H9 (cell line): ENCODE measurements at regions not wholly inside any gene's neighbourhood (a gene's known extent, or its start where the extent isn't known, plus 50 kb on each side); places are given as distances from the start of the nearest gene placed in this dataset.
"Not testable (repeated sequence)": the region's sequence is repeated elsewhere in the genome, so short reads cannot be mapped to it uniquely, and the experiment has no call there.

Experiments
- DNase-seq: peaks from one replicate; pipeline ENCODE4 v3.0.0-alpha.2; 2017
- H2AFZ ChIP-seq: one replicate; pipeline ENCODE4 v1.6.1; 2013; ENCODE audit warnings: mild to moderate bottlenecking, low read length, control low read depth, moderate library complexity
- H2AK5ac ChIP-seq: 2 replicates; pipeline ENCODE4 v1.6.1; 2013; ENCODE audit warnings: low read length, control low read depth, mixed read lengths; ENCODE audit not compliant: insufficient read length
- H2BK120ac ChIP-seq: one replicate; pipeline ENCODE4 v1.6.1; 2013; ENCODE audit warnings: low read depth, mild to moderate bottlenecking, low read length, control low read depth, inconsistent platforms; ENCODE audit not compliant: poor library complexity, severe bottlenecking
- H2BK12ac ChIP-seq: 2 replicates; pipeline ENCODE4 v1.6.1; 2013; ENCODE audit warnings: low read length, control low read depth, mixed read lengths, low read depth; ENCODE audit not compliant: insufficient read length
- H2BK15ac ChIP-seq: 2 replicates; pipeline ENCODE4 v1.6.1; 2013; ENCODE audit warnings: low read depth, low read length, control low read depth
- H2BK20ac ChIP-seq: one replicate; pipeline ENCODE4 v1.6.1; 2013; ENCODE audit warnings: low read depth, mild to moderate bottlenecking, low read length, control low read depth, inconsistent platforms; ENCODE audit not compliant: poor library complexity, severe bottlenecking
- H2BK5ac ChIP-seq: 2 replicates; pipeline ENCODE4 v1.6.1; 2013; ENCODE audit warnings: low read length, control low read depth, mixed read lengths; ENCODE audit not compliant: insufficient read length
- H3K14ac ChIP-seq: 2 replicates; pipeline ENCODE4 v1.6.1; 2013; ENCODE audit warnings: low read length, control low read depth; ENCODE audit not compliant: insufficient read depth
- H3K18ac ChIP-seq: 2 replicates; pipeline ENCODE4 v1.6.1; 2013; ENCODE audit warnings: low read depth, mild to moderate bottlenecking, mixed read lengths, low read length, control low read depth; ENCODE audit not compliant: insufficient read length
- H3K23ac ChIP-seq: 2 replicates; pipeline ENCODE4 v1.6.1; 2013; ENCODE audit warnings: low read length, control low read depth, mixed read lengths, low read depth; ENCODE audit not compliant: insufficient read length
- H3K23me2 ChIP-seq: 2 replicates; pipeline ENCODE4 v1.6.1; 2013; ENCODE audit warnings: low read depth, mild to moderate bottlenecking, mixed read lengths, low read length, control low read depth; ENCODE audit not compliant: insufficient read length, poor library complexity, severe bottlenecking
- H3K27ac ChIP-seq: 2 replicates; pipeline ENCODE4 v1.5.1; 2013; ENCODE audit warnings: low read length, control low read depth, mixed read lengths, low read depth; ENCODE audit not compliant: insufficient read length
- H3K27me3 ChIP-seq: 2 replicates; pipeline ENCODE4 v1.6.1; 2013; ENCODE audit warnings: low read length, control low read depth, inconsistent platforms; ENCODE audit not compliant: insufficient read depth
- H3K4ac ChIP-seq: 2 replicates; pipeline ENCODE4 v1.6.1; 2013; ENCODE audit warnings: low read depth, mild to moderate bottlenecking, control low read depth, inconsistent platforms, low read length, moderate library complexity
- H3K4me1 ChIP-seq: 2 replicates; pipeline ENCODE4 v1.6.1; 2013; ENCODE audit warnings: low read length, control low read depth, inconsistent platforms; ENCODE audit not compliant: insufficient read depth
- H3K4me2 ChIP-seq: 2 replicates; pipeline ENCODE4 v1.6.1; 2013; ENCODE audit warnings: low read length, control low read depth, mixed read lengths; ENCODE audit not compliant: insufficient read length, insufficient read depth
- H3K56ac ChIP-seq: 2 replicates; pipeline ENCODE4 v1.6.1; 2013; ENCODE audit warnings: low read depth, mild to moderate bottlenecking, mixed read lengths, low read length, control low read depth; ENCODE audit not compliant: insufficient read length
- H3K79me1 ChIP-seq: 2 replicates; pipeline ENCODE4 v1.6.1; 2013; ENCODE audit warnings: low read depth, mild to moderate bottlenecking, moderate library complexity, low read length, control low read depth, inconsistent platforms; ENCODE audit not compliant: insufficient read depth, poor library complexity, severe bottlenecking
- H3K79me2 ChIP-seq: 2 replicates; pipeline ENCODE4 v1.6.1; 2013; ENCODE audit warnings: low read length, control low read depth, inconsistent platforms; ENCODE audit not compliant: insufficient read depth
- H3K9ac ChIP-seq: 2 replicates; pipeline ENCODE4 v1.6.1; 2013; ENCODE audit warnings: low read length, control low read depth, mixed read lengths; ENCODE audit not compliant: insufficient read length; ENCODE audit errors: extremely low read depth
- H3K9me3 ChIP-seq: one replicate; pipeline ENCODE4 v1.6.1; 2013; ENCODE audit warnings: low read depth, low read length, inconsistent platforms; ENCODE audit not compliant: control insufficient read depth
- H3T11ph ChIP-seq: one replicate; pipeline ENCODE4 v1.6.1; 2013; ENCODE audit warnings: mild to moderate bottlenecking, low read length, control low read depth, inconsistent platforms
- H4K20me1 ChIP-seq: one replicate; pipeline ENCODE4 v1.6.1; 2013; ENCODE audit not compliant: control insufficient read depth, insufficient read length, insufficient read depth
- H4K5ac ChIP-seq: 2 replicates; pipeline ENCODE4 v1.6.1; 2013; ENCODE audit warnings: low read depth, mild to moderate bottlenecking, mixed read lengths, low read length, control low read depth; ENCODE audit not compliant: insufficient read length
- H4K8ac ChIP-seq: replicated peaks from 2 replicates; pipeline ENCODE4 v1.6.1; 2013; ENCODE audit warnings: low read length, control low read depth, mixed read lengths, low read depth; ENCODE audit not compliant: insufficient read length
- H4K91ac ChIP-seq: 2 replicates; pipeline ENCODE4 v1.6.1; 2013; ENCODE audit warnings: low read depth, mild to moderate bottlenecking, moderate library complexity, mixed read lengths, low read length, control low read depth; ENCODE audit not compliant: insufficient read length
- H3K27ac Mint-ChIP-seq, 3 experiments: 2 replicates in 2 of 3; 3 replicates in 1 of 3; pipeline ENCODE4 v1.8.0; 2020 to 2021; ENCODE audit warnings: mixed read lengths in 3 of 3, mild to moderate bottlenecking in 1 of 3, moderate library complexity in 1 of 3
- H3K27me3 Mint-ChIP-seq: 2 replicates; pipeline ENCODE4 v1.8.0; 2021; ENCODE audit warnings: low read depth, mild to moderate bottlenecking, moderate library complexity, mixed read lengths
- H3K36me3 Mint-ChIP-seq, 3 experiments: 2 replicates in 2 of 3; 3 replicates in 1 of 3; pipeline ENCODE4 v1.8.0; 2020 to 2021; ENCODE audit warnings: low read depth in 3 of 3, mixed read lengths in 3 of 3; ENCODE audit not compliant: insufficient read depth in 1 of 3
- H3K4me1 Mint-ChIP-seq, 2 experiments: 2 replicates each; pipeline ENCODE4 v1.8.0; 2020; ENCODE audit warnings: mixed read lengths in 2 of 2
- H3K4me3 Mint-ChIP-seq, 2 experiments: 2 replicates in 1 of 2; 3 replicates in 1 of 2; pipeline ENCODE4 v1.8.0; 2020 to 2021; ENCODE audit warnings: mild to moderate bottlenecking in 2 of 2, mixed read lengths in 2 of 2, moderate library complexity in 1 of 2
- H3K9me3 Mint-ChIP-seq, 2 experiments: 2 replicates in 1 of 2; 3 replicates in 1 of 2; pipeline ENCODE4 v1.8.0; 2020; ENCODE audit warnings: mild to moderate bottlenecking in 2 of 2, mixed read lengths in 2 of 2, moderate library complexity in 1 of 2
- WGBS: extraction: QIAGEN DNeasy Blood & Tissue Kit; methylation state at CpG from one replicate; pipeline ENCODE4 v1.1.7; 2013; ENCODE audit warnings: missing lambda C conversion rate, low lambda C conversion rate, mixed read lengths; ENCODE audit not compliant: insufficient read length; ENCODE audit errors: extremely low coverage; 5-methylcytosine and 5-hydroxymethylcytosine counted together

GRCh38 chr14:106196459-106196858 lies 670.1 kb downstream of the TMEM121 start:
- H3K27ac ChIP-seq, H4K8ac ChIP-seq, H2BK20ac ChIP-seq, H2AK5ac ChIP-seq, DNase-seq, H3K27ac Mint-ChIP-seq, H3K14ac ChIP-seq, H2BK120ac ChIP-seq, H3K23me2 ChIP-seq, H3K4me1 ChIP-seq, H3K4ac ChIP-seq, H3K9ac ChIP-seq, H2BK5ac ChIP-seq, H4K91ac ChIP-seq, H3T11ph ChIP-seq, H3K27me3 ChIP-seq, H3K79me1 ChIP-seq, H3K4me2 ChIP-seq, H3K23ac ChIP-seq, H2AFZ ChIP-seq, H2BK15ac ChIP-seq, H3K27me3 Mint-ChIP-seq, H4K5ac ChIP-seq, H4K20me1 ChIP-seq, H2BK12ac ChIP-seq, H3K4me1 Mint-ChIP-seq, H3K79me2 ChIP-seq, H3K18ac ChIP-seq, H3K56ac ChIP-seq, H3K4me3 Mint-ChIP-seq: not testable (repeated sequence)
- no CpG with 5 or more reads among the region's 7 CpGs for WGBS
- Mint-ChIP-seq H3K9me3 (peaks cover 94 to 97% of the 10 kb centered on the region in 2 experiments), H3K36me3 (peaks cover 5 to 27% (median 9%) of the 10 kb centered on the region in 3 experiments; a peak in 6 of 7 replicates)
- H3K9me3 ChIP-seq: peaks cover 60% of the 10 kb centered on the region

GRCh38 chr14:106197264-106197663 lies 670.9 kb downstream of the TMEM121 start:
- not testable (repeated sequence) for H3K79me2 ChIP-seq, H2BK5ac ChIP-seq, DNase-seq, H3K56ac ChIP-seq, H3K4me1 ChIP-seq, H3K27me3 ChIP-seq, H3K18ac ChIP-seq, H2BK20ac ChIP-seq, H3K23ac ChIP-seq, H4K8ac ChIP-seq, H3K4me3 Mint-ChIP-seq, H3K4ac ChIP-seq, H2AFZ ChIP-seq, H3K27ac Mint-ChIP-seq, H3T11ph ChIP-seq, H3K4me1 Mint-ChIP-seq, H2BK120ac ChIP-seq, H3K27me3 Mint-ChIP-seq, H3K9ac ChIP-seq, H3K23me2 ChIP-seq, H3K27ac ChIP-seq, H3K4me2 ChIP-seq, H2BK12ac ChIP-seq, H4K20me1 ChIP-seq, H4K5ac ChIP-seq, H2BK15ac ChIP-seq, H4K91ac ChIP-seq, H3K14ac ChIP-seq, H2AK5ac ChIP-seq, H3K79me1 ChIP-seq
- H3K36me3 Mint-ChIP-seq: peaks cover 5 to 28% (median 9%) of the 10 kb centered on the region in 3 experiments; a peak in 6 of 7 replicates
- no CpG with 5 or more reads among the region's 4 CpGs for WGBS
- H3K9me3 Mint-ChIP-seq: peaks cover 94 to 98% of the 10 kb centered on the region in 2 experiments
- peaks cover 67% of the 10 kb centered on the region for H3K9me3 ChIP-seq
